Astrocyte (in vitro differentiated cells and primary cell): ENCODE measurements at regions not wholly inside any gene's neighbourhood (a gene's known extent, or its start where the extent isn't known, plus 50 kb on each side); places are given as distances from the start of the nearest gene placed in this dataset.
A peak's percentile ranks its signal among the peaks of the same experiment; 100 is the strongest.
"Not testable (repeated sequence)": the region's sequence is repeated elsewhere in the genome, so short reads cannot be mapped to it uniquely, and the experiment has no call there.

Source experiments
- DNase-seq: peaks from one replicate; pipeline ENCODE4 v3.0.0-alpha.2; 2010; ENCODE audit warnings: low read depth
- FAIRE-seq: peaks from 2 replicates; lab custom pipeline; 2011; peaks lifted over from hg19 to GRCh38; lab: Jason Lieb, UNC
- H2AFZ ChIP-seq: 2 replicates; pipeline ENCODE4 v1.6.0; 2012; ENCODE audit warnings: low read depth, low read length, inconsistent platforms
- H3K27ac ChIP-seq: 2 replicates; pipeline ENCODE4 v1.5.1; 2011; ENCODE audit warnings: low read depth, low read length, inconsistent platforms
- H3K27me3 ChIP-seq: 2 replicates; pipeline ENCODE4 v1.6.0; 2011; ENCODE audit warnings: low read length, inconsistent platforms; ENCODE audit not compliant: insufficient read depth
- H3K36me3 ChIP-seq: 2 replicates; pipeline ENCODE4 v1.5.1; 2011; ENCODE audit warnings: low read length, inconsistent platforms; ENCODE audit not compliant: insufficient read depth
- H3K4me1 ChIP-seq: 2 replicates; pipeline ENCODE4 v1.5.1; 2011; ENCODE audit warnings: low read length, inconsistent platforms; ENCODE audit not compliant: insufficient read depth
- H3K4me2 ChIP-seq: 2 replicates; pipeline ENCODE4 v1.6.0; 2012; ENCODE audit warnings: low read length, inconsistent platforms
- H3K4me3 ChIP-seq: 2 replicates; pipeline ENCODE4 v1.5.1; 2011; ENCODE audit warnings: low read depth, mild to moderate bottlenecking, low read length, inconsistent platforms; ENCODE audit not compliant: insufficient read depth
- H3K79me2 ChIP-seq: 2 replicates; pipeline ENCODE4 v1.6.0; 2012; ENCODE audit warnings: mild to moderate bottlenecking, low read length, inconsistent platforms; ENCODE audit not compliant: insufficient read depth
- H3K9ac ChIP-seq: 2 replicates; pipeline ENCODE4 v1.6.0; 2012; ENCODE audit warnings: mild to moderate bottlenecking, low read length, inconsistent platforms
- H3K9me3 ChIP-seq: 2 replicates; pipeline ENCODE4 v1.5.1; 2012; ENCODE audit warnings: low read depth, mild to moderate bottlenecking, low read length, inconsistent platforms; ENCODE audit not compliant: insufficient read depth
- H4K20me1 ChIP-seq: 2 replicates; pipeline ENCODE4 v1.6.0; 2012; ENCODE audit warnings: low read length, inconsistent platforms; ENCODE audit not compliant: insufficient read depth
- H3K27ac Mint-ChIP-seq: one replicate; pipeline ENCODE4 v1.8.0; 2021; ENCODE audit warnings: mild to moderate bottlenecking, mixed read lengths; ENCODE audit not compliant: unreplicated experiment
- H3K27me3 Mint-ChIP-seq: one replicate; pipeline ENCODE4 v1.8.0; 2021; ENCODE audit warnings: low read depth, mixed read lengths; ENCODE audit not compliant: unreplicated experiment
- H3K36me3 Mint-ChIP-seq: one replicate; pipeline ENCODE4 v1.8.0; 2021; ENCODE audit warnings: low read depth, mixed read lengths; ENCODE audit not compliant: unreplicated experiment
- H3K4me1 Mint-ChIP-seq: one replicate; pipeline ENCODE4 v1.8.0; 2021; ENCODE audit warnings: low read depth, mixed read lengths; ENCODE audit not compliant: unreplicated experiment
- H3K4me3 Mint-ChIP-seq: one replicate; pipeline ENCODE4 v1.8.0; 2021; ENCODE audit warnings: mild to moderate bottlenecking, moderate library complexity, mixed read lengths; ENCODE audit not compliant: unreplicated experiment
- H3K9me3 Mint-ChIP-seq: one replicate; pipeline ENCODE4 v1.8.0; 2021; ENCODE audit warnings: mild to moderate bottlenecking, mixed read lengths; ENCODE audit not compliant: unreplicated experiment
- EZH2 ChIP-seq: IDR thresholded peaks from 2 replicates; pipeline ENCODE4 v1.6.1; 2012; ENCODE audit warnings: mild to moderate bottlenecking, low read length, inconsistent platforms; ENCODE audit not compliant: insufficient read depth
- TF ChIP-seq, protein P1 (sequence below): IDR thresholded peaks from 2 replicates; pipeline ENCODE4 v1.5.1; 2011; ENCODE audit warnings: low read depth, mild to moderate bottlenecking, inconsistent platforms, low read length, moderate library complexity; ENCODE audit not compliant: insufficient read depth

DNA sequence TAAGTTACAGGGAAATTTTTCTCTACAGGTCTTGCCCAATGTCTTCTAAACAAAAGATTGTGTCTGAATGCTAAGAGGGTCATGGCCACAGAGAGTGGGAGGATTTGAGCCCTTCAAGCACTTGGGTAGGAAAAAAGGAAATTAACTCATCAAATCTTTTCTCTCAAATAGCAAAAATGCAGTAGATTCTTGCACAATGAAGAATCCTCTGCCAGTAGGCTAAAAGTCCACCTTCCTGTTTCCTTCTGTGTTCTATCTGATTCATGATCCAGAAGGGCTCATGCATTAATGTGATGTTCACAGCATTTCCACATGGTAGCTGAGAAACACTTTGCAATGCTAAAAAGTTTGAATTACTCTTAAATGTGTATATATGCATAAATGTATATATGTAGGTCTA lies 177.1 kb downstream of the CD47 start:
- peaks cover 4% of the 10 kb centered on the region for H3K9me3 Mint-ChIP-seq
- no peaks in the 10 kb centered on the region for H3K36me3 ChIP-seq
- H3K4me1 ChIP-seq, result no peaks in the 10 kb centered on the region
- H3K27me3 ChIP-seq, result peaks cover 2% of the 10 kb centered on the region
- DNase-seq (peak; percentile 40), FAIRE-seq (no peak)
- no peak overlapping the region for H3K4me3 ChIP-seq
- no peaks in the 10 kb centered on the region for H3K79me2 ChIP-seq
- H4K20me1 ChIP-seq, result no peaks in the 10 kb centered on the region
- H3K27ac ChIP-seq, result no peak overlapping the region
- H3K27ac Mint-ChIP-seq, result no peak overlapping the region
- H3K9ac ChIP-seq, result no peak overlapping the region
- no peak for TF ChIP-seq EZH2
- TF ChIP-seq, protein P1, sequence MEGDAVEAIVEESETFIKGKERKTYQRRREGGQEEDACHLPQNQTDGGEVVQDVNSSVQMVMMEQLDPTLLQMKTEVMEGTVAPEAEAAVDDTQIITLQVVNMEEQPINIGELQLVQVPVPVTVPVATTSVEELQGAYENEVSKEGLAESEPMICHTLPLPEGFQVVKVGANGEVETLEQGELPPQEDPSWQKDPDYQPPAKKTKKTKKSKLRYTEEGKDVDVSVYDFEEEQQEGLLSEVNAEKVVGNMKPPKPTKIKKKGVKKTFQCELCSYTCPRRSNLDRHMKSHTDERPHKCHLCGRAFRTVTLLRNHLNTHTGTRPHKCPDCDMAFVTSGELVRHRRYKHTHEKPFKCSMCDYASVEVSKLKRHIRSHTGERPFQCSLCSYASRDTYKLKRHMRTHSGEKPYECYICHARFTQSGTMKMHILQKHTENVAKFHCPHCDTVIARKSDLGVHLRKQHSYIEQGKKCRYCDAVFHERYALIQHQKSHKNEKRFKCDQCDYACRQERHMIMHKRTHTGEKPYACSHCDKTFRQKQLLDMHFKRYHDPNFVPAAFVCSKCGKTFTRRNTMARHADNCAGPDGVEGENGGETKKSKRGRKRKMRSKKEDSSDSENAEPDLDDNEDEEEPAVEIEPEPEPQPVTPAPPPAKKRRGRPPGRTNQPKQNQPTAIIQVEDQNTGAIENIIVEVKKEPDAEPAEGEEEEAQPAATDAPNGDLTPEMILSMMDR, result no peak
- H3K4me1 Mint-ChIP-seq, result no peaks in the 10 kb centered on the region
- H3K36me3 Mint-ChIP-seq, result no peaks in the 10 kb centered on the region
- H3K4me3 Mint-ChIP-seq, result no peak overlapping the region
- no peaks in the 10 kb centered on the region for H3K9me3 ChIP-seq
- H2AFZ ChIP-seq, result no peak overlapping the region
- no peak overlapping the region for H3K4me2 ChIP-seq
- no peaks in the 10 kb centered on the region for H3K27me3 Mint-ChIP-seq

DNA sequence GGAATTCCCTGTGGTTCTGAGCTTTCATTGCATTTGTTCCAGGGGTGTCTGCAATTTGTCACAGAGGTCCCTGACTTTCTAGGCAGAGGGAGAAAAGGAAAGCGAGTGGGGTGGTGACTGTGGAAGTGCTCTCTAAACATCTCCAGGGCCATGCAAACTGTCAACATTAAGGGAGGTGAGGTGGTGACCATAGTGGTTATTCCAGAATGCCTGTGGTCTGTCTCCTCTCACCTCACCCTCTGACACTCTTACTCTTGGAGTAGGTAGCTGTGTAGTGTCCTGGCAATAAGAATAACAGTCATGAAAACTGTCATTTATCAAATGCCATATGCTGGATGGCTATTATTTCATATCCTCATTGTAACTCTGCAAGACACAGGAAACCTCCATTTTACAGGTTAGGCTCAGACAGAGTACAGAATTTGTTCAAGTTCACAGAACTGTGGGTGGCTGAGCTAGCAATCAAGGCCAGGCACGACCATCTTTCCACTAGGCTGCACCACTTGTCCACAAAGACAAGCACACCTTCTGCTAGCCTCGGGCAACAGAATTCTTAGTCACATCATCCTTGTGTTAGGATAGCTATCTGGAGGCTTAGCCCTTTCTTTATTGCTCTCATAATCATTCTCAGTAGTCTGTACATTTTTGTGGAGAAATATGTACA lies 179.4 kb downstream of the CD47 start:
- Histone ChIP-seq H3K79me2 (no peaks in the 10 kb centered on the region), H3K4me2 (no peak overlapping the region), H2AFZ (no peak overlapping the region), H3K9ac (no peak overlapping the region), H3K9me3 (no peaks in the 10 kb centered on the region), H3K27ac (no peak overlapping the region), H3K4me1 (no peaks in the 10 kb centered on the region), H3K36me3 (no peaks in the 10 kb centered on the region), H3K27me3 (no peaks in the 10 kb centered on the region), H4K20me1 (no peaks in the 10 kb centered on the region), H3K4me3 (no peak overlapping the region)
- no peaks in the 10 kb centered on the region for H3K36me3 Mint-ChIP-seq
- no peak for DNase-seq
- H3K4me3 Mint-ChIP-seq, result no peak overlapping the region
- H3K9me3 Mint-ChIP-seq, result peaks cover 4% of the 10 kb centered on the region
- no peaks in the 10 kb centered on the region for H3K4me1 Mint-ChIP-seq
- no peaks in the 10 kb centered on the region for H3K27me3 Mint-ChIP-seq
- H3K27ac Mint-ChIP-seq, result no peak overlapping the region
- FAIRE-seq, result no peak
- TF ChIP-seq, protein P1, result no peak
- no peak for TF ChIP-seq EZH2

DNA sequence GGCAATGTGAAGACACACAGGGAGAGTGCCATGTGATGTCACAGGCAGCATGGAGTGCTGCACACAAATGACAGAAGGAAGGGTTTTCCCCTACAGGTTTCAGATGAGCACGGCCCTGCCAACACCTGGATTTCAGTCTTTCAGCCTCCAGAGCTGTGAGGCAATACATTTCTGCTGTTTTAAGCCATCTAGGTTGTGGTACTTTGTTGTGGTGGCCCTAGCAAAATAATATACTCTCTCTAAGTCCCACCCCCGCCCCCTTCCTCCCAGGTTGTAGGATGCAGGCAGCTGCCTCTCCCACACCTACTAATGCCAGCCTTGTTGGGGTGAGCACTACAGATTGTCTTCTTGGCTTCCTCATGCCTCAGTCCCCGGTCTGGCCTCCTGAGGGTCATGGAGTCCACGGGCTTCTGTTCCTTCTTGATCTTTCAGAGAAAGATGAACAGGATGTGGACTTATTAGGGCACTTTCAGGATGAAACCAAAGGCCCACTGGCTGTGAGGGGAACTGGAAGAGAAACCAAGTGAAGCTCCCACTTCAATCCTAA lies 180.0 kb downstream of the CD47 start:
- FAIRE-seq, result no peak
- TF ChIP-seq, protein P1, result no peak
- TF ChIP-seq EZH2, result no peak
- peaks cover 2% of the 10 kb centered on the region for H3K4me1 Mint-ChIP-seq

DNA sequence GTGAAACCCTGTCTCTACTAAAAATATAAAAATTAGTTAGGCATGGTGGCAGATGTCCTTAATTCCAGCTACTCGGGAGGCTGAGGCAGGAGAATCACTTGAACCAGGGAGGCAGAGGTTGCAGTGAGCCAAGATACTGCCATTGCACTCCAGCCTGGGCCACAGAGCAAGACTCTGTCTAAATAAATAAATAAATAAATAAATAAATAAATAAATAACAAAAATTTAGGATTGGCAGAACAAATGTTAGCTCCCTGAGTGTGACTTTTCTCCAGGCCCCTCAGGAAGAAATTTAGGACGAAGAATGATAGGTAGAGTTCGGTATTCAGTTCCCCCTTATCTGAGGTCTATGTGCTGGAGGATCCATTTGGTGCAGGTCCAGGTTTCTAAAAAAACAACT lies 181.2 kb downstream of the CD47 start:
- H3K4me3 ChIP-seq, FAIRE-seq, H3K9ac ChIP-seq, H3K4me1 ChIP-seq, H3K9me3 ChIP-seq, H3K9me3 Mint-ChIP-seq, H3K27ac ChIP-seq, H3K36me3 Mint-ChIP-seq, H3K27me3 Mint-ChIP-seq, H3K4me3 Mint-ChIP-seq, H3K4me1 Mint-ChIP-seq, H2AFZ ChIP-seq, H3K27me3 ChIP-seq, H3K27ac Mint-ChIP-seq, H4K20me1 ChIP-seq, DNase-seq, H3K4me2 ChIP-seq, H3K36me3 ChIP-seq, H3K79me2 ChIP-seq: not testable (repeated sequence)

More for the DNA sequence above, 180.0 kb downstream of the CD47 start:
- no peak overlapping the region for H2AFZ ChIP-seq
- no peaks in the 10 kb centered on the region for H3K36me3 Mint-ChIP-seq
- DNase-seq, result no peak
- H3K27me3 Mint-ChIP-seq, result peaks cover 3% of the 10 kb centered on the region
- H3K4me2 ChIP-seq, result no peak overlapping the region
- no peak overlapping the region for H3K27ac ChIP-seq
- H3K36me3 ChIP-seq, result no peaks in the 10 kb centered on the region
- H4K20me1 ChIP-seq, result no peaks in the 10 kb centered on the region
- H3K9me3 ChIP-seq, result no peaks in the 10 kb centered on the region
- H3K4me1 ChIP-seq, result no peaks in the 10 kb centered on the region
- no peaks in the 10 kb centered on the region for H3K79me2 ChIP-seq
- H3K4me3 Mint-ChIP-seq, result no peak overlapping the region
- no peak overlapping the region for H3K27ac Mint-ChIP-seq
- H3K9ac ChIP-seq, result no peak overlapping the region
- no peaks in the 10 kb centered on the region for H3K27me3 ChIP-seq
- H3K9me3 Mint-ChIP-seq, result peaks cover 4% of the 10 kb centered on the region
- H3K4me3 ChIP-seq, result no peak overlapping the region
